ENCODE measurements at regions not wholly inside any gene's neighbourhood (a gene's known extent, or its start where the extent isn't known, plus 50 kb on each side); places are given as distances from the start of the nearest gene placed in this dataset.

GRCh38 chr3:162865466-162865865 lies 1368.9 kb downstream of the OTOL1 start:
- no peak for TF ChIP-seq CTCF (IDR thresholded peaks at IDR 0.05)
- no peak for TF ChIP-seq POLR2A (IDR thresholded peaks at IDR 0.05)
- no peak for TF ChIP-seq POLR2AphosphoS5 (IDR thresholded peaks at IDR 0.05)
- no peak for TF ChIP-seq EP300 (IDR thresholded peaks at IDR 0.05)
